Vagina (tissue), 2 donors: ENCODE measurements at regions not wholly inside any gene's neighbourhood (a gene's known extent, or its start where the extent isn't known, plus 50 kb on each side); places are given as distances from the start of the nearest gene placed in this dataset.

Source experiments
- CTCF ChIP-seq, 3 experiments: fragments of 450-650 bp in 2 of 3; fragments of 200-600 bp in 1 of 3; sonication (generic) in 1 of 3; IDR thresholded peaks; one replicate each; pipeline ENCODE4 v1.5.1; 2017 to 2019; ENCODE audit warnings: antibody characterized with exemption in 3 of 3, mild to moderate bottlenecking in 2 of 3, moderate library complexity in 2 of 3
- POLR2A ChIP-seq, 2 donors: fragments of 450-650 bp; IDR thresholded peaks; one replicate each; pipeline ENCODE4 v1.6.1; 2017; ENCODE audit warnings: antibody characterized with exemption in 2 of 2, mild to moderate bottlenecking in 2 of 2, moderate library complexity in 2 of 2

DNA sequence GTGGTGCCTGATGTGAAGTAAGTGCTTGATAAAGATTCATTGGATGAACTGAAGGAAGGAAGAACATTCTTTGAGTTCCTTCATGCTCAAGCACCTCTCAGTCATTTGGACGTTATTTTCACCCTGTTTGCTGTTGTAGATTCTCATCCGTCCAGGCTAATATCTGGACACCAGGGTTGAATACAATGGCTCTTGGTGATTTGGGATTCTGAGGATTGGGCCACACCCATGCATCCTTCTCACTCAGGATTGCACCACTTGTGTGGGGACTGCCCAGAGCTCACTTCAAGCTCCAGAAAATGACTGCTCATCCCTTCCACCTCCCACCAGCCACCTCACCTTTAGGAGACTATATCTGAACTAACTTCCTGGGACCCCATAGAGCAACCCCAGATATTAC lies 117.1 kb upstream of the IPO9 start:
- TF ChIP-seq POLR2A (IDR thresholded peaks at IDR 0.05): no peak
- no peak for TF ChIP-seq CTCF (IDR thresholded peaks at IDR 0.05)
